Liver (tissue), 3 donors: ENCODE measurements at regions not wholly inside any gene's neighbourhood (a gene's known extent, or its start where the extent isn't known, plus 50 kb on each side); places are given as distances from the start of the nearest gene placed in this dataset.

Experiments used
- CTCF ChIP-seq: fragments of 150-350 bp; IDR thresholded peaks from 2 replicates; pipeline ENCODE4 v1.5.1; 2017; ENCODE audit warnings: improper control_type of control experiment, low read depth, low read length; ENCODE audit not compliant: missing input control
- FOXA1 ChIP-seq: IDR thresholded peaks from 2 replicates; pipeline ENCODE4 v1.6.1; 2016; ENCODE audit warnings: antibody characterized with exemption
- GABPA ChIP-seq, 2 donors: IDR thresholded peaks in 1 of 2; conservative IDR thresholded peaks in 1 of 2; 2 replicates each; pipeline ENCODE4 v1.6.1; 2016; ENCODE audit warnings: antibody characterized with exemption in 2 of 2, mild to moderate bottlenecking in 1 of 2, moderate library complexity in 1 of 2
- MAX ChIP-seq: IDR thresholded peaks from 2 replicates; pipeline ENCODE4 v1.6.1; 2016; ENCODE audit warnings: antibody characterized with exemption
- NR2F2 ChIP-seq: IDR thresholded peaks from 2 replicates; pipeline ENCODE4 v1.6.1; 2016; ENCODE audit warnings: antibody characterized with exemption
- RAD21 ChIP-seq, 2 donors: IDR thresholded peaks; 2 replicates each; pipeline ENCODE4 v1.6.1; 2016; ENCODE audit warnings: antibody characterized with exemption in 2 of 2, mild to moderate bottlenecking in 2 of 2
- SP1 ChIP-seq: IDR thresholded peaks from 2 replicates; pipeline ENCODE4 v1.6.1; 2018; ENCODE audit warnings: antibody characterized with exemption, mild to moderate bottlenecking
- donor health status: healthy.
- donor health status: healthy.

- TF ChIP-seq CTCF, result no peak
- no peak for TF ChIP-seq RAD21 (IDR thresholded peaks at IDR 0.05)
- TF ChIP-seq FOXA1, result no peak
- no peak for TF ChIP-seq GABPA (IDR thresholded peaks at IDR 0.05 in 1 of 2, conservative IDR thresholded peaks at IDR 0.05 in 1 of 2)
- TF ChIP-seq SP1, result no peak
- TF ChIP-seq MAX, result no peak
- TF ChIP-seq NR2F2, result no peak
Measured at GRCh38 chr2:217614096-217614495, 388.7 kb downstream of the TNS1 start.
